A673 (cell line): ENCODE measurements at regions not wholly inside any gene's neighbourhood (a gene's known extent, or its start where the extent isn't known, plus 50 kb on each side); places are given as distances from the start of the nearest gene placed in this dataset.

Experiments used
- BruUV-seq: library from RNA; stranded (reverse); fragments of 400-500 nt; replicated peaks from 2 replicates; lab custom pipeline; 2021; lab: Mats Ljungman, UMichigan
- CTCF ChIA-PET: fragments of 300-600 bp; sonication (Branson Sonifier 250); formaldehyde crosslinking; loops from one replicate; lab custom pipeline; 2022; ENCODE audit warnings: antibody characterized with exemption; lab: Charles Lee
- POLR2A ChIA-PET: fragments of 300-600 bp; sonication (Branson Sonifier 250); formaldehyde crosslinking; loops from one replicate; lab custom pipeline; 2022; ENCODE audit warnings: antibody characterized with exemption; ENCODE audit not compliant: low non-redundant PET; lab: Charles Lee
- DNase-seq: peaks from one replicate; pipeline ENCODE4 v3.0.0-alpha.2; 2015; ENCODE audit warnings: low spot score
- H3K27ac ChIP-seq: fragments of 200-600 bp; sonication (generic); 2 replicates; pipeline ENCODE4 v1.5.1; 2016; ENCODE audit warnings: mixed run types, low read depth, mild to moderate bottlenecking, mixed read lengths, antibody characterized with exemption, low read length; ENCODE audit not compliant: poor library complexity, severe bottlenecking
- H3K27me3 ChIP-seq: fragments of 200-600 bp; sonication (generic); replicated peaks from 2 replicates; pipeline ENCODE4 v1.6.1; 2017; ENCODE audit warnings: mixed run types, low read depth, mild to moderate bottlenecking, mixed read lengths, antibody characterized with exemption, low read length; ENCODE audit not compliant: insufficient read depth, poor library complexity
- H3K36me3 ChIP-seq: fragments of 200-600 bp; sonication (generic); 2 replicates; pipeline ENCODE4 v1.6.1; 2016; ENCODE audit warnings: mixed run types, mild to moderate bottlenecking, mixed read lengths, antibody characterized with exemption, low read length; ENCODE audit not compliant: insufficient read depth, poor library complexity, severe bottlenecking
- H3K4me1 ChIP-seq: fragments of 200-600 bp; sonication (generic); 2 replicates; pipeline ENCODE4 v1.6.1; 2017; ENCODE audit warnings: mixed run types, mild to moderate bottlenecking, mixed read lengths, antibody characterized with exemption, low read length; ENCODE audit not compliant: insufficient read depth, poor library complexity, severe bottlenecking
- H3K4me3 ChIP-seq: fragments of 200-600 bp; sonication (generic); 2 replicates; pipeline ENCODE4 v1.5.1; 2016; ENCODE audit warnings: low read depth, mixed run types, mild to moderate bottlenecking, mixed read lengths, low read length; ENCODE audit not compliant: poor library complexity, severe bottlenecking
- H3K9me3 ChIP-seq: fragments of 200-600 bp; sonication (generic); 2 replicates; pipeline ENCODE4 v1.6.1; 2016; ENCODE audit warnings: mixed run types, low read depth, mild to moderate bottlenecking, mixed read lengths, antibody characterized with exemption, low read length; ENCODE audit not compliant: poor library complexity, severe bottlenecking
- CTCF ChIP-seq: fragments of 300-800, 200-600 bp; sonication (generic); conservative IDR thresholded peaks from 2 replicates; pipeline ENCODE4 v1.5.1; 2017; ENCODE audit warnings: low read depth, mild to moderate bottlenecking, antibody characterized with exemption, low read length, moderate library complexity, mixed read lengths
- EZH2 ChIP-seq: fragments of 200-600 bp; sonication (generic); IDR thresholded peaks from 2 replicates; pipeline ENCODE4 v1.6.1; 2017; ENCODE audit warnings: borderline replicate concordance, low read depth, mild to moderate bottlenecking, mixed read lengths, antibody characterized with exemption, low read length; ENCODE audit not compliant: poor library complexity, severe bottlenecking
- intact Hi-C: fragments of 100-400 bp; cut with micrococcal nuclease; formaldehyde crosslinking; loops from one replicate; pipeline ENCODE4 v1.10.0; 2022; ENCODE audit not compliant: unreplicated experiment

- DNase-seq = no peak
- H3K9me3 ChIP-seq = no peaks in the 10 kb centered on the region
- no peak overlapping the region for H3K4me3 ChIP-seq
- CTCF ChIA-PET = no interaction called here
- POLR2A ChIA-PET = no interaction called here
- no peaks in the 10 kb centered on the region for H3K4me1 ChIP-seq
- intact Hi-C loops = no loop called here
- no peaks in the 10 kb centered on the region for H3K27me3 ChIP-seq
- H3K27ac ChIP-seq = no peak overlapping the region
- TF ChIP-seq EZH2 (no peak), CTCF (no peak)
- BruUV-seq = no TSS peak
- no peaks in the 10 kb centered on the region for H3K36me3 ChIP-seq
These were observed 152.7 kb upstream of the AADAT start for GRCh38 chr4:170242471-170242870.

GRCh38 chr4:170234800-170235199 lies 145.0 kb upstream of the AADAT start:
- H3K4me1 ChIP-seq = no peaks in the 10 kb centered on the region
- no peak for TF ChIP-seq EZH2
- no peak for TF ChIP-seq CTCF
- intact Hi-C loops = no loop called here
- no peak overlapping the region for H3K27ac ChIP-seq
- DNase-seq = no peak
- no peak overlapping the region for H3K4me3 ChIP-seq
- BruUV-seq = no TSS peak
- no peaks in the 10 kb centered on the region for H3K27me3 ChIP-seq
- no peaks in the 10 kb centered on the region for H3K9me3 ChIP-seq
- no peaks in the 10 kb centered on the region for H3K36me3 ChIP-seq
- CTCF ChIA-PET = no interaction called here
- POLR2A ChIA-PET = no interaction called here

GRCh38 chr4:170231377-170231776 lies 141.6 kb upstream of the AADAT start:
- Histone ChIP-seq H3K4me1 (no peaks in the 10 kb centered on the region), H3K36me3 (no peaks in the 10 kb centered on the region), H3K27me3 (no peaks in the 10 kb centered on the region), H3K4me3 (no peak overlapping the region), H3K27ac (no peak overlapping the region), H3K9me3 (no peaks in the 10 kb centered on the region)
- no TSS peak for BruUV-seq
- intact Hi-C loops = no loop called here
- no peak for DNase-seq
- POLR2A ChIA-PET = no interaction called here
- TF ChIP-seq EZH2 (no peak), CTCF (no peak)
- CTCF ChIA-PET = no interaction called here
